Left forelimb (tissue), 1 donor: ENCODE measurements at regions not wholly inside any gene's neighbourhood (a gene's known extent, or its start where the extent isn't known, plus 50 kb on each side); places are given as distances from the start of the nearest gene placed in this dataset.

ENCODE experiments used
- DNase-seq: peaks from one replicate; pipeline ENCODE4 v3.0.0-alpha.2; 2018; ENCODE audit warnings: low spot score

GRCh38 chr18:46411867-46412690, 244.9 kb downstream of the LOXHD1 start:
- DNase-seq, result no peak

DNA sequence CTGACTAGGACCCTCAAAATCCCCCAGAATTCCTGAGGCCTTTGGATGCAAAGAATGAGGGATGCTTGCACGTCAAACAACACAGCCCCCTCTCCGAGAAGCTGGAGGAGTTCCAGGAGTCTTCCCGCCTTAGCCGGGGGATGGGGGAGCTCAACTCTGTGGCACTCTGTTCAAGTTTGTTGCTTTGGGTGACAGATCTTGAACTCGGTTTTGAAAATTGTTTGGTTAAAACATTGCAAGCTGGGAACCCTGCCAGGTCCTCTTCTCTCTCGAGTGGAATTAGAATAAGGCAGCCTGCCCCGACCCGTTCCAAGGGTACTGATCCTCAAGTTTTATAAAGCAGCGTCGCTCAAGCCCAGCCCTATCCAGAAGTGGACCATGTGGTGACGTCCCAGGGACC, 244.1 kb downstream of the LOXHD1 start:
- no peak for DNase-seq

- DNase-seq, result no peak
Measured at GRCh38 chr18:46413684-46414083, 243.3 kb downstream of the LOXHD1 start.

DNA sequence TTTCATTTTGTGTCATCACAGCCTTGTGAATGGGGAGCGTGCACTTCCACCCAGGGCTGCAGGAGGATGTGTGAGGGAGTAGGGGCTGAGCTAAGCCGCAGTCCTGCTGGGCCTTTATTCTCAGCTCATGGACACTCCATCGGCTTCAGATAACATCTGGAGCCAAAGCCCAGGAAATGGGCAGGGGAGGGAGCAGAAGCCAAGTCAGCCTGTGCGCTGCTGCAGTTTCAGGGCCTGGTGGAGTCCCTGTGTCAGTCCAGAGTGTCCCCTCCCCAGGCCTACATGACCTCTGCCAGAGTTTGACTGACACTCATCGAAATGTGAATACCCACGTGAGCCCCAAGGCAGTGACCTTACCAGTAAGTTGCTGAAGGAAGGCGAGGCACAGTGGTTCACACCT, 242.2 kb downstream of the LOXHD1 start:
- DNase-seq, result no peak

- DNase-seq, result no peak
Measured at GRCh38 chr18:46415532-46416252, 241.3 kb downstream of the LOXHD1 start.

DNA sequence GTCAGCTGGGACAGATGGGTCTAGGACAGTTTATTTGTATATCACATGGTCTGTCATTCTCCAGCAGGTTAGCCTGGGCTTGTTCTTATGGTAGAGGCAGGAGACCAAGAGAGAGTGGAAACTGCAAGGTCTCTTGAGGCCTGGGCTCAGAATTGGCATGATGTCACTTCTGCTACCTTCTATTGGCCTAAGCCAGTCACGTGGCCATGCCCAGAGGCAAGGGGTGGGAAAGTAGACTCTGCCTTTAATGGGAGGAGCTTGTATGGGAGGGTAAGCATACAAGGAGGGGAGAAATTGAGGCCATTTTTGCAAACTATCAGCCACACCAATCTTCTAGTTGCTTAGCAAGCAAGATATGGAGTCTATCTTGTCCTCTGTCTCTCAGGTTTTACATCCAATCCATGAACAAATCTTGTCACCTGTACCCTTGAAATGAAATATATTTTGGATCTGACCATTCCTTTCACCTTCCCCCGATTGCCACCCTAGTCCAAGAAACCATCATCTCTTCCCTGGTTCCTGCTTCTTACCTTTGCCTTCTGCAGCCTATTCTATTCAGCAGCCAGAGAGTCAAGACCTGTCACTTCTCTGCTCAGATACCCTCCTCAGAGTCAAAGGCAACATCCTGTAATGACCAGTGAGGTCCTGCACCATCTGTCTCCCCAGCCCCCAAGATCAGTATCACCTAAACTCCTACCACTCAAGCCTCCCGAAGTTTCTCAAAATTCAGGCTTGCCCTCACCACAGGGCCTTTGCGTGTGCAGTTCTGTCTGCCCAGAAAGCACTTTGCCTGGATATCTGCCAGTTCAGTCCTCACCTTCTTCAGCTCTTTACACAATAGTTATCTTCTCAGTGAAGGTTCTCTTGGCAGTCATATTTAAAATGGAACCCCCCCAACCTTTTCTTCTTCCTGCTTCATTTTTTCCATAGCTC, 240.0 kb downstream of the LOXHD1 start:
- no peak for DNase-seq

DNA sequence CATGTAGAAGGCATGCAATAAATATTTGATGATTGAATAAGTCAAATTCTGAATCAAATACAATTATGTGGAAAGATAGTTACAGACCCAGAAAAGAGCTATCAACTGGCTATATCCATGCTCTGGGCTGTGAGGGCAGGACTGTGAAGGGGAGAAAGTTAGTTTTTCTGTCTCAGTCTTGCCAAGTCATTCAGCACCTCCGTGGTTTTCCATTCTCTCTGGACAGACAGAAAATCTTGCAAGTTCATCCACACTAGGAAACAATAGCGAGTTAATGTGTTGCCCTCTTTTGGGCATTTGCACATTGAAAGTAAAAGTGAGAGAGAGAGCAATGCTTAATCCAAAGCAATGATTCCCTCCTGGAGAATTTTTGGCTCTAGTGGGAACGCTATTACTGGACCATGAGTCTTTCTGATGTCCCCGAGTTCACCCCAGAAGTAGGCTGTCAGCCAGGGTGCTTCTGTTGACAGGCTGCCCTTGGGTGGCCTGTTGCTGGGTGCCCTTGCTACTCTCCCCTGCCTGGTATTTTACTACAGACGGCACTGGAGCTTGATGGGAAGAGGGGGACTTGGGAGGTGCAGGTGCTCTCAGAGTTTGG, 238.3 kb downstream of the LOXHD1 start:
- peak; percentile 18 for DNase-seq

DNA sequence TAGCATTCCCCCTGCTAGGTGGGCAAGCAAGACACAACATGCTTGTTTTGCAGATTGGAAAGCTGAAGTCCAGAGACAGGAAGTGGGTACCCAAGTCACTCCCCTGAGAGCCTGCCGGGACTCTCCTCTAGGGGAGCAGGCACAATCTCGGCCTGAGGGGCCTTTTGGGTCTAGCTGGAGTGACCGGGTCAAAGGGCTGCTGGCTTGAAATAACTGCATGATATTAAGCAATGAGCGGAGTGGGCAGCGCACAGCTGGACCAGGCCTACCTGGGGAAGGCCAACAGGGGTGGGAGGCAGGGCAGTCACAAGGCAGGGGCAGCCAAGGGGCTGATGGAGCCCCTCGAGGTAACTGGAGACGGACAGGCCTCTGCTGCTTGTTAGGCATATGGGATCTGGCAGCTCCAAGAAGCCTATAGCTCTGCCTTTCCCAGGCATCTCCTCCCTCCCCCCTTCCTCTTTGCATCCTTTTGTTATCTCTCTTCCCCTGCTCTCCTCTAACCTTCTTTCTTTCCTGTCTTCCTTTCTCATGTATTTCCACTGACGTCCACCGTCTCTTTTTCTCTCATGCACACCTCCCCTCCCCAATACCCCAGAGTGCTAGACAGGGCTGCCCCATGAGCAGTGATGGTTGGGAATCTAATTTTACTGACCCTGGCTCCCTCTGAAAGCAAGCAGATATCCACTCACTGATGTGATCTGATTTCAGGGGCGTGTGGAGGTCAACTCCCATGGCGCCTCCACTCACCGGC, 237.5 kb downstream of the LOXHD1 start:
- peak; percentile 40 for DNase-seq

- peak; percentile 36 for DNase-seq
Measured at GRCh38 chr18:46421973-46422551, 235.0 kb downstream of the LOXHD1 start.

- DNase-seq, result peak; percentile 12
Measured at GRCh38 chr18:46422552-46423055, 234.4 kb downstream of the LOXHD1 start.

- DNase-seq, result peak; percentile 26
Measured at GRCh38 chr18:46423226-46423805, 233.7 kb downstream of the LOXHD1 start.

- no peak for DNase-seq
Measured at GRCh38 chr18:46424898-46425297, 232.1 kb downstream of the LOXHD1 start.

- no peak for DNase-seq
Measured at GRCh38 chr18:46425511-46425910, 231.5 kb downstream of the LOXHD1 start.

DNA sequence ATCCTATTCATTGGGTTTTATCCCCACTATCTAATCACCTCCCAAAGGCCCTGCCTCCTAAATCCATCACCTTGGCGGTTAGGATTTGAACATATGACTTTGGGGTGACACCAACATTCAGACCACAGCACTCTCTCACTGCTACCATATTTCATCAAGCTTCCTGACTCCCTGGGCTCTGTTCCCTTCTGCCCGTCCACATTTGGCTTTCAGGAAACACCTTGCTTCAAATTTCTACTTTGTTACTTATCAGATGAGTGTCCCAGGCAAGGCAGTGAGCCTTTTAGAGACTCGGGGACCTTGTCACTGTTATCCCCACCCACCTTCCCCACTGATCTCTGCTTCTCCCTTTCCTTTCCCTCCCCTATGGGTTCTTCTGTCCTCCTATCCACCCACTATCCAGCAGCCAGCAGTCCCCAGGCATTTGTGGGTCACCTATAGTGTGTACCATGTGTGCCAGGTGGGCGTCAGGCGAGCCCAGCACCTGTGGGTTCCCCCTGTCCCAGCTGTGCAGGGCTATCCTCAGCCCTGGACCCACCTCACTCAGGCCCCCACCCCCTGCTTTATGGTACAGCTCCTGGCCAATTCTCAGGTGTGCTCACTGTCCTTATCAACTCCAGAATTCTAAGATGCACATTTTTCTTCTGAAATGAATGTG, 230.9 kb downstream of the LOXHD1 start:
- DNase-seq, result no peak

- no peak for DNase-seq
Measured at GRCh38 chr18:46426679-46427047, 230.4 kb downstream of the LOXHD1 start.
